HFFc6 (cell line): ENCODE measurements at regions not wholly inside any gene's neighbourhood (a gene's known extent, or its start where the extent isn't known, plus 50 kb on each side); places are given as distances from the start of the nearest gene placed in this dataset.
"Not testable (repeated sequence)": the region's sequence is repeated elsewhere in the genome, so short reads cannot be mapped to it uniquely, and the experiment has no call there.

Source experiments
- DNase-seq: peaks from one replicate; pipeline ENCODE4 v3.0.0-alpha.2; 2018
- H3K27ac Mint-ChIP-seq: 2 replicates; pipeline ENCODE4 v1.8.0; 2020; ENCODE audit warnings: mild to moderate bottlenecking, mixed read lengths
- H3K27me3 Mint-ChIP-seq: 2 replicates; pipeline ENCODE4 v1.8.0; 2021; ENCODE audit warnings: mild to moderate bottlenecking, moderate library complexity, mixed read lengths; ENCODE audit not compliant: insufficient read depth
- H3K36me3 Mint-ChIP-seq: 2 replicates; pipeline ENCODE4 v1.8.0; 2021; ENCODE audit warnings: low read depth, mixed read lengths
- H3K4me1 Mint-ChIP-seq: 2 replicates; pipeline ENCODE4 v1.8.0; 2020; ENCODE audit warnings: low read depth, mixed read lengths
- H3K4me3 Mint-ChIP-seq: 2 replicates; pipeline ENCODE4 v1.8.0; 2020; ENCODE audit warnings: mild to moderate bottlenecking, moderate library complexity, mixed read lengths
- H3K9me3 Mint-ChIP-seq: 2 replicates; pipeline ENCODE4 v1.8.0; 2020; ENCODE audit warnings: mild to moderate bottlenecking, mixed read lengths
- CTCF ChIP-seq: fragments of 200-600 bp; sonication (generic); IDR thresholded peaks from 2 replicates; pipeline ENCODE4 v1.5.0; 2021; ENCODE audit warnings: antibody characterized with exemption, mild to moderate bottlenecking

- Mint-ChIP-seq H3K9me3 (peaks cover 57% of the 10 kb centered on the region), H3K36me3 (0 out of 2 replicates have a peak, but pooled peaks cover 4% of the 10 kb centered on the region), H3K27me3 (0 out of 2 replicates have a peak, but pooled peaks cover 2% of the 10 kb centered on the region), H3K4me1 (no peaks in the 10 kb centered on the region), H3K27ac (no peak overlapping the region), H3K4me3 (no peak overlapping the region)
- no peak for TF ChIP-seq CTCF
- no peak for DNase-seq
These were observed 316.5 kb downstream of the ICE1 start for GRCh38 chr5:5738797-5739489.

GRCh38 chr5:5736007-5736406, 313.5 kb downstream of the ICE1 start:
- no peaks in the 10 kb centered on the region for H3K27me3 Mint-ChIP-seq
- DNase-seq: no peak
- no peaks in the 10 kb centered on the region for H3K36me3 Mint-ChIP-seq
- TF ChIP-seq CTCF: no peak
- peaks cover 48% of the 10 kb centered on the region for H3K9me3 Mint-ChIP-seq
- H3K27ac Mint-ChIP-seq: no peak overlapping the region
- H3K4me1 Mint-ChIP-seq: no peaks in the 10 kb centered on the region
- no peak overlapping the region for H3K4me3 Mint-ChIP-seq

GRCh38 chr5:5733058-5733457, 310.6 kb downstream of the ICE1 start:
- H3K36me3 Mint-ChIP-seq, H3K4me1 Mint-ChIP-seq, H3K27me3 Mint-ChIP-seq, H3K27ac Mint-ChIP-seq, DNase-seq, H3K4me3 Mint-ChIP-seq: not testable (repeated sequence)
- peaks cover 45% of the 10 kb centered on the region for H3K9me3 Mint-ChIP-seq

GRCh38 chr5:5726401-5726800, 303.9 kb downstream of the ICE1 start:
- DNase-seq: no peak
- Mint-ChIP-seq H3K4me1 (no peaks in the 10 kb centered on the region), H3K36me3 (peaks cover 6% of the 10 kb centered on the region), H3K4me3 (no peak overlapping the region), H3K9me3 (peaks cover 42% of the 10 kb centered on the region), H3K27me3 (no peaks in the 10 kb centered on the region), H3K27ac (no peak overlapping the region)
- no peak for TF ChIP-seq CTCF

GRCh38 chr5:5721881-5722280, 299.4 kb downstream of the ICE1 start:
- H3K4me3 Mint-ChIP-seq: no peak overlapping the region
- no peak for TF ChIP-seq CTCF
- no peaks in the 10 kb centered on the region for H3K27me3 Mint-ChIP-seq
- H3K36me3 Mint-ChIP-seq: peaks cover 6% of the 10 kb centered on the region
- DNase-seq: no peak
- H3K9me3 Mint-ChIP-seq: peaks cover 34% of the 10 kb centered on the region
- no peaks in the 10 kb centered on the region for H3K4me1 Mint-ChIP-seq
- no peak overlapping the region for H3K27ac Mint-ChIP-seq

GRCh38 chr5:5719292-5719691, 296.8 kb downstream of the ICE1 start:
- Mint-ChIP-seq H3K9me3 (peaks cover 41% of the 10 kb centered on the region), H3K4me3 (no peak overlapping the region), H3K27ac (no peak overlapping the region), H3K27me3 (no peaks in the 10 kb centered on the region), H3K4me1 (no peaks in the 10 kb centered on the region), H3K36me3 (no peaks in the 10 kb centered on the region)
- no peak for DNase-seq
- TF ChIP-seq CTCF: no peak
